ENCODE measurements at regions not wholly inside any gene's neighbourhood (a gene's known extent, or its start where the extent isn't known, plus 50 kb on each side); places are given as distances from the start of the nearest gene placed in this dataset.

- peak; percentile 100 for ATAC-seq (ENCODE audit: poor library complexity)
- no peaks in the 10 kb centered on the region for H3K36me3 Mint-ChIP-seq (ENCODE audit: low read depth)
- peak; percentile 40 to 83 (median 60) for DNase-seq
- H3K27ac ChIP-seq (ENCODE audit: low read depth in 1 of 2, low read length in 2 of 2) = no peak overlapping the region
- no peaks in the 10 kb centered on the region for H3K9me3 ChIP-seq (ENCODE audit: control insufficient read depth in 1 of 2, insufficient read depth in 1 of 2, low read length in 2 of 2)
- no peak overlapping the region for H3K27ac Mint-ChIP-seq
- CTCF ChIA-PET = interaction anchor here (0.6 to 2.7 kb wide), 24 partner anchors 22 to 257 kb away, joined by 3 to 25 read pairs (median 4); partner anchors contain the start of gene ELOVL5
- no peak overlapping the region for H3K4me3 Mint-ChIP-seq
- no peaks in the 10 kb centered on the region for H3K9me3 Mint-ChIP-seq
- no peaks in the 10 kb centered on the region for H3K36me3 ChIP-seq (ENCODE audit: insufficient read depth, low read length)
- no peaks in the 10 kb centered on the region for H3K27me3 ChIP-seq (ENCODE audit: control insufficient read depth in 1 of 2, insufficient read depth in 2 of 2, low read length in 2 of 2)
- H3K4me1 Mint-ChIP-seq (ENCODE audit: low read depth) = peaks cover 5% of the 10 kb centered on the region
- POLR2A ChIA-PET = interaction anchor here (1.2 kb wide), 2 partner anchors 75 to 120 kb away, joined by 3 to 4 read pairs; no protein-coding TSS in a partner anchor
- H3K27me3 Mint-ChIP-seq = peaks cover 4% of the 10 kb centered on the region
- TF ChIP-seq CTCF (IDR thresholded peaks at IDR 0.05) = peak; percentile 85
- H3K4me1 ChIP-seq (ENCODE audit: insufficient read depth, low read length) = peaks cover 3% of the 10 kb centered on the region
- no peak overlapping the region for H3K4me3 ChIP-seq (ENCODE audit: low read length)
- intact Hi-C loops (cut with DNase I, micrococcal nuclease) = loop anchor here (1.0 to 5.0 kb wide), 5 partner anchors 63 to 238 kb away; partner anchors contain the start of gene ELOVL5 (in 1 of the 2)
These were observed 61.9 kb upstream of the ELOVL5 start for GRCh38 chr6:53410508-53411258.

GRCh38 chr6:53408826-53409225, 60.1 kb upstream of the ELOVL5 start:
- H3K27ac ChIP-seq (ENCODE audit: low read depth in 1 of 2, low read length in 2 of 2) = no peak overlapping the region
- H3K36me3 Mint-ChIP-seq (ENCODE audit: low read depth) = no peaks in the 10 kb centered on the region
- DNase-seq = no peak
- H3K27me3 ChIP-seq (ENCODE audit: control insufficient read depth in 1 of 2, insufficient read depth in 2 of 2, low read length in 2 of 2) = no peaks in the 10 kb centered on the region
- H3K4me1 Mint-ChIP-seq (ENCODE audit: low read depth) = peaks cover 5% of the 10 kb centered on the region
- H3K4me1 ChIP-seq (ENCODE audit: insufficient read depth, low read length) = peaks cover 3% of the 10 kb centered on the region
- no peak overlapping the region for H3K4me3 ChIP-seq (ENCODE audit: low read length)
- H3K9me3 ChIP-seq (ENCODE audit: control insufficient read depth in 1 of 2, insufficient read depth in 1 of 2, low read length in 2 of 2) = no peaks in the 10 kb centered on the region
- no peak overlapping the region for H3K4me3 Mint-ChIP-seq
- no peak overlapping the region for H3K27ac Mint-ChIP-seq
- peaks cover 4% of the 10 kb centered on the region for H3K27me3 Mint-ChIP-seq
- no peaks in the 10 kb centered on the region for H3K9me3 Mint-ChIP-seq
- no peaks in the 10 kb centered on the region for H3K36me3 ChIP-seq (ENCODE audit: insufficient read depth, low read length)
- intact Hi-C loops (cut with DNase I, micrococcal nuclease) = no loop called here
- ChIA-PET CTCF (interaction anchor here (2.7 kb wide), 1 partner anchor 124 kb away, joined by 6 read pairs; no protein-coding TSS in a partner anchor), POLR2A (no interaction called here)
- TF ChIP-seq CTCF (IDR thresholded peaks at IDR 0.05) = no peak
- no peak for ATAC-seq (ENCODE audit: poor library complexity)

GRCh38 chr6:53399027-53399344, 50.2 kb upstream of the ELOVL5 start:
- DNase-seq (no peak), ATAC-seq (ENCODE audit: poor library complexity) (no peak)
- H3K4me1 ChIP-seq (ENCODE audit: insufficient read depth, low read length) = no peaks in the 10 kb centered on the region
- intact Hi-C loops (cut with DNase I, micrococcal nuclease) = no loop called here
- TF ChIP-seq CTCF (IDR thresholded peaks at IDR 0.05) = no peak
- no peaks in the 10 kb centered on the region for H3K27me3 ChIP-seq (ENCODE audit: control insufficient read depth in 1 of 2, insufficient read depth in 2 of 2, low read length in 2 of 2)
- CTCF ChIA-PET = no interaction called here
- Mint-ChIP-seq H3K9me3 (no peaks in the 10 kb centered on the region), H3K4me3 (no peak overlapping the region), H3K27me3 (no peaks in the 10 kb centered on the region), H3K4me1 (ENCODE audit: low read depth) (no peaks in the 10 kb centered on the region), H3K27ac (no peak overlapping the region), H3K36me3 (ENCODE audit: low read depth) (no peaks in the 10 kb centered on the region)
- no peaks in the 10 kb centered on the region for H3K36me3 ChIP-seq (ENCODE audit: insufficient read depth, low read length)
- H3K27ac ChIP-seq (ENCODE audit: low read depth in 1 of 2, low read length in 2 of 2) = no peak overlapping the region
- H3K9me3 ChIP-seq (ENCODE audit: control insufficient read depth in 1 of 2, insufficient read depth in 1 of 2, low read length in 2 of 2) = no peaks in the 10 kb centered on the region
- H3K4me3 ChIP-seq (ENCODE audit: low read length) = no peak overlapping the region
- POLR2A ChIA-PET = no interaction called here

All from CD4-positive, alpha-beta T cell (primary cell).